GM18498 (cell line): ENCODE measurements at regions not wholly inside any gene's neighbourhood (a gene's known extent, or its start where the extent isn't known, plus 50 kb on each side); places are given as distances from the start of the nearest gene placed in this dataset.

Experiments used
- ATAC-seq: cut with Tn5 transposase; IDR thresholded peaks from one replicate; pipeline ENCODE4 v1.9.1; 2021; ENCODE audit warnings: mild to moderate bottlenecking, moderate library complexity; ENCODE audit not compliant: unreplicated experiment

GRCh38 chr4:71269233-71269632 lies 69.6 kb upstream of the SLC4A4 start:
- ATAC-seq = no peak

DNA sequence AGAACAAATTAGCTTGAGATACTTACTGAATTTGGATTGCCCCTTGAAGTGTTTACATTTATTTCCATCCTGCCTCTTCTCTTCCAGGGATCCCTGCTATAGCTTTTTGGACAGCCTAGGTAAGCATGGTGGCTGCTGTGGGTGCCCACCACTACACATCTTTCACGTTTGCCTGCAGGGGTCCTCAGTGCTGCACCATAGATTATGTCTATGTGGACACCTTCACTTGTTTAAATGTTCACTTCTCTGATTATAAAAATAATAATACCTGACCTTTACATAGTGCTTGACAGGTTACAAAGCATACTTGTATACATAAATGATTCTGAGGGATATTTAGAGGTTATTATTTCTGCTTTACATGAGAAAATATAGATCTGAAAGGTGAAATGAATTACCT lies 67.9 kb upstream of the SLC4A4 start:
- ATAC-seq = peak; percentile 67

- no peak for ATAC-seq
Observed at GRCh38 chr4:71272976-71273375, 65.8 kb upstream of the SLC4A4 start.

- no peak for ATAC-seq
Observed at GRCh38 chr4:71275004-71275403, 63.8 kb upstream of the SLC4A4 start.

- peak; percentile 57 for ATAC-seq
Observed at GRCh38 chr4:71275570-71275969, 63.2 kb upstream of the SLC4A4 start.

DNA sequence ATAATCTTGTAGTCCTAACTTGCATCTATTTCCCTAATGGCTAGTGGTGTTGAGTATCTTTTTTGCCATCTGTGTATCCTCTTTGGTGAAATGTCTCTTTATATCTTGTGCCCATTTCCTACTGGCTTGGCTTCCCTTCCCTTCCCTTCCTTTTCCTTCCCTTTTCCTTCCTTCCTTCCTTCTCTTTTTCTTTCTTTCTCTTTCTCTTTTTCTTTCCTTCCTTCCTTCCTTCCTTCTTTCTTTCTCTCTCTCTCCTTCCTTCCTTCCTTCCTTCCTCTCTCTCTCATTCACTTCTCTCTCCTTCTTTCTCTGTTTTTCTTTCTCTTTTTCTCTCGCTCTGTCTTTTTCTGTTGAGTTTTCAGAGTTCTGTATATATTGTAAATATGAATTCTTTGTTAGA lies 61.5 kb upstream of the SLC4A4 start:
- no peak for ATAC-seq

DNA sequence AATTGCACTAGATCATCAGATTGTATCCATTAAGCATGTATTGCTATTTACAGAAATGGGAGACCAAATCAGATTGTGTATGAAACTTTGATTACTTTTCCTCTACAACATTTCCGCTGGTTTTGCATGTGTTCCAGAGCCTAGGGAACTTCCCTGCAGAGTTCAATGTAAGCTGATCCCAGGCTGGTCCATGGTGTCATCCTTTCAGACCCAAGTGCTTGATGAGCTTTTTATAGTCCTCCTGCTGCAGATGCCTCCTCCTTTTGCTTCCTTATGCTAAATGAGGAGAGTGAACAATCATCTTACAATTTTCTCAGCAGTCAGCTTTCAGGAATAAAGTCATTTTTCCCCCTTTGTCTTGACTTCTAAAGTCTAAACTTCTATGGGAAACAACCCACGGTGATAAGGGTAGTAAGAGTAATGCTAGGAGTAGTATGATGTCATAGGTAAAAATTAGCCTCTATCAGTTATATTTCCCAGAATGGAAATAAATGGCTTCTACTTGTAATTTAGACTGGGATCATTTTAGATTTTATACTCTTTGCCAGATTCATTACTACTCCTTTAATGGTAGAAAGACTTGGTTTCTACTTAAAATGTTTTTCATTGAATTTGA lies 55.1 kb upstream of the SLC4A4 start:
- no peak for ATAC-seq

DNA sequence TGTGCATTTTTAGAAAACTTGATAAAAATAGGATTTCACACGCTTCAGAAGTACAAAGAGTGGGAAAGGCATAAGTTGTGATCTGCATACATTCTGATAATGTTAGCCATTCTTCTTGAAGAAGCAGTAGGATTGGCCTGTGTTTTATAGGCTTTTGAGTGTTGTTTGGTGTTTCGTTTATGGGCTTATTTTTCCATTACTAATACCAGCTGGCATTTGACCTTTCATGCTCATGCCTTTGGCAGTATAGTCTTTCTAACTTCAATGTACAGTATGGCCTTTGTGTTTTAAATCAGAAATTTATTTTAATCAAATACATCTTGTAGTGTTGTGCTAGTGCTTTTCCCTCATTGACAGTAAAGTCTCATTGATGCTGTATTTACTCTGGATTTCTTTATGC lies 51.5 kb upstream of the SLC4A4 start:
- no peak for ATAC-seq

- no peak for ATAC-seq
Observed at GRCh38 chr4:71288875-71289274, 49.9 kb upstream of the SLC4A4 start.
